Activated CD4-positive, alpha-beta T cell treated with anti-CD3 and anti-CD28 coated beads for 1 hour (primary cell): ENCODE measurements at regions not wholly inside any gene's neighbourhood (a gene's known extent, or its start where the extent isn't known, plus 50 kb on each side); places are given as distances from the start of the nearest gene placed in this dataset.

Experiments
- DNase-seq: peaks from one replicate; pipeline ENCODE4 v3.0.0-alpha.2; 2020

DNA sequence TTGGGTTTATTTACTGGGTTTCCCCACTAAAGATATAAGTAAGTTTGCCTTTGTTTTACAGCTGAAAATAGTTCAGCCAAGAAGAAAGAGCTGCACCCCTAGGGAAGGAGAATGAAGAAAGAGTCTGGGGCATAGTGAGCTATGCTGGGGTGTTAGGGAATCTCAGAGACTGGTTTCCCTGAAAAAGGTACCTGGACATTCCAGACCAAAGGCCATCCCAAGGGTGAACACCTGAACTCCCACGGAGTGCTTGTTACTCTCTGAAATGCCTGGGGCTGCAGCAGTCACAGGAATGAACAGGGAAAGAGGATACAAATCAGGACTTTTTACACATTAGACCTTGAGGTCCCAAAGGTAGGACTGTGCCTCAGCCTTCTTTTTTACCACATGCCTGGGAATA lies 337.6 kb upstream of the SLC10A2 start:
- no peak for DNase-seq

DNA sequence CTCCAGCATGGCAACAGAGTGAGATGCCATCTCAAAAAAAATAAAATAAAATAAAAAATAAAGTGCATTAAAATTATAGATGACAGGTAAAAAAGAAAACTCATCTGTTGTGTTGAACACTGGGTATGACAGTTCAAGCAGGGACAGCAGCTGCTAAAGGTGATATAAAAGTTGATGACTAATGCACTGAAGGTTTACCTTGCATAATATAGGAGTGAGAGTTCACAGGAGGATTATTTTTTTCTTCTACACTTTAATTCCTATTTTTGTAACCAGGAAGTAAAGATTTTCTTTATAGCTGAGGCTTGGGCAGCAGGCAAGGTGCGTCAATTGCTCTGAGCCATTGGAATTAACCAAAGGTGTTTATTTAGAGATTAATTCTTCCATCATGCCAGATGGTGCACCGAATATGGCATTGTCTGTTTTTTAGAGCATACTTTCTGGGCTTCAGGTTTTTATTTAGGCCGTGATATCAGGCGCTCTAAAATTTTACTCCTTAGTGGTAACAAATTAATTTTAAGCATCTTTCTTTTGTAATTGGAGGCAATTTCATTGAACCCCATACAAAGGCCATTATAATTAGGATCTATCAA lies 337.0 kb upstream of the SLC10A2 start:
- DNase-seq: no peak

GRCh38 chr13:103395139-103395538 lies 328.9 kb upstream of the SLC10A2 start:
- no peak for DNase-seq

GRCh38 chr13:103394618-103395017 lies 328.4 kb upstream of the SLC10A2 start:
- DNase-seq: no peak

DNA sequence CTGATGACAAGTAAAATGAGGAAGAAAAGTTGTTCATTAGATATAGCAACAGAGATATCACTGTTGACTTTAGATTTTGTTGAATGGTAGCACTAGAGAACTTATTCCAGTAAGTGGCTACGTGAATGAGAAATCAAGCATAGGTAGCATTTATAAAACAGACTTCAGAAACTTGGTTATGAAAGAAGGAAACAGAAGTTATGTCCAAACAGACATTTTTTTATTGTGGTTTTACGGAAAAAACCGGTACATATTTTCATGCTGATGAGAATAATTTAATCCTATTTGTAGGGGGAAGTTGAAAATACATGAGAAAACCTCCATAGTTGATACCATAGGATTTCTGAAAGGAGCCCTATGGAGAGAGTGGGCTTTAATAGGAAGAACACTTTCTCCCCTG lies 325.7 kb upstream of the SLC10A2 start:
- DNase-seq: no peak

- no peak for DNase-seq
Measured at GRCh38 chr13:103388839-103389238, 322.6 kb upstream of the SLC10A2 start.

- DNase-seq: no peak
Measured at GRCh38 chr13:103386341-103386740, 320.1 kb upstream of the SLC10A2 start.

DNA sequence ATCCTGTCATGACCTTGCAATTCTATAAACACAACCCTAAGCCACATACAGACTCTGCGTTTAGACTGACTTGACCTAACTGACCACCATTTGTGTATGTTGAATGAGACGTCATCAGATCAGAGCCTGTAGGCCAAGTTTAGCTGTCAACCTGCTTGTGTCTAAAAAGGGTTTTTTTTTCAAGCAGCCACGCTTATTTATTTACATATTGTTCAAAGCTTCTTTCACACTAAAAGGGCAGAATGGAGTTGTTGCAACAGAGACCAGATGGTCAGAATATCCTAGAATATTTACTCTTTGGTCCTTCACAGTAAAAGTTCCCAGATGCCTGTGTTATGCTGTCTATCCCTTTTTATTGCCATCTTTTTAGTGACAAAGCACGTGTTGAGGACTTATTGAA lies 307.7 kb upstream of the SLC10A2 start:
- DNase-seq: no peak

- DNase-seq: no peak
Measured at GRCh38 chr13:103371271-103371670, 305.1 kb upstream of the SLC10A2 start.

DNA sequence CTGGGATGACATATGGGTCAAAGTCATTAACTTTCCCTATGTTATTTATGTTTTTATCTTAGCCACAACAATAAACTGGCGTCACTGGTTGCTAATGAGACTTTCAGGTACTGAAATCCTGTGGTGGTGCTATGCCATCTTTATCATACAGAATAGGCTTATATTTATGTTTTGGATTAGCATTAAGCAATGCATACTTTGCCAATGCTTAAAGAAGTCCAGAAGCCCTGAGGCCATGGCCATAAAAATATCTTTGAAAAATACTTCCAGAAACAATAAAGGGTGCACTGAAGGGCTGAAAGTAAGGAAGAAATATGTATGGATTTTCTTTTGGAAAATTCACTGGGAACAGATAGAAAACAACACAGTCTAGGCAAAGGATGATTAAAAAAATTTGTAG lies 304.6 kb upstream of the SLC10A2 start:
- no peak for DNase-seq

GRCh38 chr13:103358255-103358932 lies 292.2 kb upstream of the SLC10A2 start:
- no peak for DNase-seq

DNA sequence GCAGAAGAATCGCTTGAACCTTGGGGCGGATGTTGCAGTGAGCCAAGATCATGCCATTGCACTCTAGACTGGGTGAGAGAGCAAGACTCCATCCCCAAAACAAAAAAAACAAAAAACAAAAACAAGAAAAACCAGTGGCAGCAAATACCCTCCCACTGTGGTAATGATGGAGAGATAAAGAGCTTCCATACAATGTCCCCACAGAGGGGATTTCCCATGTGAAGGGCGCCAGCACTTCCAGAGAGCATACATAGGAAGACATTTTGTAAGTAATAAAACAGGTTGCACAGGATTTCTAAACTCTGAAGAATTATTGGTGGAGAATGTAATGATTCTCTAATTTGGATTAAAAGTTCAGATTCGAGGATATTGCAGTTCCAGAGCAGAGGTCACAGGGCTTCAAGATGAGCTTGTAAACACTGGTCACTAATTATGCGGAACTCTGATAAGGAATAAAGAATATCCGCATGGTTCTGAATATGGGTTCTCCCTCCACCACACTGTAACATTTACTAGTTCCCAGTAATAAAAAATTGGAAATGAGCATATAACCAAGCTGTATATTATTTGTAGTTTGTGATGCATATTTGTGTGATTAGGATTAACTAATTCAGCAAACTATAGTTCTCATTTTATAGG lies 290.1 kb upstream of the SLC10A2 start:
- no peak for DNase-seq

GRCh38 chr13:103354171-103354570 lies 288.0 kb upstream of the SLC10A2 start:
- DNase-seq: no peak

DNA sequence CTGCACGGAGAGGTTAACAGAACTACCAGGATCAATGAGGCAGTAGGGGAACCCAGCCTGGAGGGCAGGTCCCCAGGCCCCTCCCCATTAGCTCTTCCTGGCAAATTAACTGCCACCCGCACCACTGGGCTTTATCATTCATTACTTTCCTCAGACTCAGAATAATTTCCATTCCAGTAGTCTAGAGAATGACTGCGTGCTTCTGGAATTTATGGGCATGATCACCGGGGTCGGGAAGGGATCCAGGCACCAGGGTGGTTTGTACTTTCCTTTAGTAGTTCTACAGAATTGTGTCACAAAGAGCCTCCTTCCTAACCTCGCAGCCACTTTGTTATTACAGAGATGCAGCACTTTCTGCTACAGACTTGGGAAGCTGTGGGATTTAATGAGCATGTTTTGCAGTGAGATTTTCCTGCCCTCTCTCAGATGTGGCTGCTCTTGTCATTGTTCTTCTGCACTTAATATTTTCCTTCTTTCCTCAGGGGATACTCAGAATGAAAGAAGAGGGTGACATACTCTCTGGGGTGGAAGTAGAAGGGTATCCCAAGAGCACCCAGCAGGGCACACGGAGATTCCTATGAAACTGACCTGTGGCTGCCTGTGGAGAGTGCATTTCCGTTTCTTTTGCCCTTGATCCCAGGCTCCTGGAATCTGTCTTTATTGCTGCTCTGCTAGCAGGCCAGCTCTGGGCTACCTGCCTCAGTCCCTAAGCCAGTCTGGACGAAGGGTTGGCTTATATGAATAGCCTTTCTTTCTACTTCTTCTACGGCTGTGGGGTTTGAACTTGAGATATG lies 285.0 kb upstream of the SLC10A2 start:
- no peak for DNase-seq

- no peak for DNase-seq
Measured at GRCh38 chr13:103350147-103350546, 283.9 kb upstream of the SLC10A2 start.

GRCh38 chr13:103349211-103349980 lies 283.2 kb upstream of the SLC10A2 start:
- no peak for DNase-seq

GRCh38 chr13:103335241-103335640 lies 269.0 kb upstream of the SLC10A2 start:
- DNase-seq: no peak

DNA sequence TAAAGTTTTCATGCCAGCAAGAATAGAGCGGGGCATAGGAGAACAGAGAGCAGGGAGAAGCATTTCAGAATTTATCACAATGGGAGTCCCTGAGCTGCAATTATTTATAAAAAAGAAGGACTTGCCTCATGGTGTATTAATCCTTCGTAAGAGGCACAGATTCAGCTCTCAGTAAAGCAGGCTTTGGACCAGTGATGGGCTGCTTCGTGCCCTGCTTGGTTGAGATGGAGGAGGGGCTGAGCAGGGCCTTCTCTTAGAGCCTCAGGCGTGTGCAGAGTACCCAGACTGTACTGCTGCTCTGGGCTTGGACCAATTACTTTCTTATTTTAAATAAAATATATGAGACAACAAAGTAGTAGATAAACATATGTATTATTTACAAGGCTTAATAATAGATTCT lies 265.7 kb upstream of the SLC10A2 start:
- DNase-seq: no peak

DNA sequence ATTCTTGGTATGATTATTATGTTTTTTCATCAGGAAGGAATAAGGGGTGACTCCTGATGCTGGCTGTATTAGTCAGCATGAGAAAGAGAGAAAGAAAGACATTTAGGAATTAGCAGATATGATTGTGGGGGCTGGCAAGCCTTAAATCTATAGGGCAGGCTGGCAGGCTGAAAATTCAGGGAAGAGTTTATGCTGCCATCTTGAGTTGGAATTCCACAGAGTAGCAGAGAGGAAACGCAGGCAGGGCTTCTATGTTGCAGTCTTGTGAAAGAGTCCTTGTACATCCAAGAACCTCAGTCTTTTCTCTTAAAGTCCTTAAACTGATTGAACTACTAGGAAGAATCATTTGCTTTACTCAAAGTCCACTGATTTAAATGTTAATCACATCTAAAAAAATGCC lies 262.7 kb upstream of the SLC10A2 start:
- no peak for DNase-seq

- no peak for DNase-seq
Measured at GRCh38 chr13:103326326-103326725, 260.1 kb upstream of the SLC10A2 start.

GRCh38 chr13:103325672-103326071 lies 259.5 kb upstream of the SLC10A2 start:
- no peak for DNase-seq

DNA sequence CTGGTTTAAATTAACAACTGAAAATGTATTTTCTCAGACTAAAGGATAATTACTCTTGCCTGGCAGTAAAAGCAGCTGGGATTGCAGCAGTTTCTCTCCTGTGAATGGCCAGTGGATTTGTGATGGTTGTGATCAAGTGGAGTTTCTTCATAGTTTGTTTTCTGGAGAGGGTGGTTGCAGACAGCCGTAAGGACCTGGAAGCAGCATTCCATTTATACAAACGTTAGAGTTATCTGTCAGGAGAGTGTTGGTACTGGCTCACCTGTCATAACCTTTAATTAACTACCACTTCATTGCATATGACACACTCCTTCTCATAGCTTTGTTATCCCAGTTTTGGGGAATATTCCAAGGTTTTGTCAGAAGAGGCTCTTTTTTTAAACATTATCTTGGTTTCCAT lies 258.4 kb upstream of the SLC10A2 start:
- DNase-seq: no peak

DNA sequence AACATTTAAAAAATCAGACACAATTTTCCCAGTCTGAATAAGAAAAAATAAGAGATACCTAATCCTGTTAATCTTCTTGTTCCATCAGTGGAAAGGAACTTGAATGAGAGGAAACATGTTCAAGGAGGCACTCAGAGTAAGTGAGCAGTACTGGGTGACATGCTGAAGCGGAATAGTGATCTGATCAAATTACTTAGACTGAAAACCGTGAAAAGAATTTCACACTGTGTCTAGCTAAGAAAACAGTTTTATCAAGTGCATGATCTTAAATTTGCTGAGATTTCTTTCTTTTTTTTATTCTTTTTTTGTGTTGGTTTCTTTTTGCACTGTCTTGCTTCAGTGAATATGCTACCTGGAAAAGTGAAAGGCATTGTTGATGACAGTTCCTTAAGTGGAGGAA lies 249.5 kb upstream of the SLC10A2 start:
- DNase-seq: no peak
